SJSA1 (cell line): ENCODE measurements at regions not wholly inside any gene's neighbourhood (a gene's known extent, or its start where the extent isn't known, plus 50 kb on each side); places are given as distances from the start of the nearest gene placed in this dataset.

ENCODE experiments used
- DNase-seq, 2 experiments: peaks; one replicate each; pipeline ENCODE4 v3.0.0-alpha.2; 2015 to 2020; ENCODE audit warnings: low spot score in 2 of 2, low read depth in 1 of 2
- H3K27ac ChIP-seq: fragments of 250-450 bp; sonication (Bioruptor Pico); 2 replicates; pipeline ENCODE4 v1.5.1; 2020; ENCODE audit warnings: mild to moderate bottlenecking, moderate library complexity
- H3K27me3 ChIP-seq: fragments of 250-450 bp; sonication (Bioruptor Pico); replicated peaks from 2 replicates; pipeline ENCODE4 v1.5.1; 2020; ENCODE audit warnings: mild to moderate bottlenecking, moderate library complexity
- H3K36me3 ChIP-seq: fragments of 250-450 bp; sonication (Bioruptor Pico); 2 replicates; pipeline ENCODE4 v1.5.1; 2020; ENCODE audit warnings: mild to moderate bottlenecking
- H3K4me1 ChIP-seq: fragments of 250-450 bp; sonication (Bioruptor Pico); replicated peaks from 2 replicates; pipeline ENCODE4 v1.6.1; 2021; ENCODE audit warnings: mild to moderate bottlenecking
- H3K4me3 ChIP-seq: fragments of 250-450 bp; sonication (Bioruptor Pico); 2 replicates; pipeline ENCODE4 v1.5.1; 2020; ENCODE audit warnings: mild to moderate bottlenecking
- H3K9me3 ChIP-seq: fragments of 250-450 bp; sonication (Bioruptor Pico); replicated peaks from 2 replicates; pipeline ENCODE4 v1.5.1; 2020; ENCODE audit warnings: mild to moderate bottlenecking

DNA sequence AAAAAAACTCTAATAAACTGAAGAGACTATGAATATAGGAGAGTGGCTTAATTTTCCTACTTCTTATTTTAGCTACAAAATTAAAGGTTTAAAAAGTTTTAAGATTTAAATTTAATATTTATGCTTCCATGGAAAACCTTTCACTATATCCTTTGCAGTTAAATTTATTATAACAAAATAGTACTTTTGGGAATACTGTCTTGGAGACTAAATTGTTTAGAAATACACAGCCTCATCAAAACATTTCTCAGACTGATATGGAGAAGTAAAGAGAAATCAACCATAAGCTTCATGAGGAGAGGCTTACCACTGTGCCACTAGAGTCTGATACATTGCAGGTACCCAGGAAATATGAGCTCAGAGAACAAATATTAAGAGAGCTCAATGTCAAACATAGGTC is 436.5 kb downstream of the KCTD12 start:
- H3K27me3 ChIP-seq = no peaks in the 10 kb centered on the region
- H3K4me1 ChIP-seq = no peaks in the 10 kb centered on the region
- no peaks in the 10 kb centered on the region for H3K9me3 ChIP-seq
- DNase-seq = no peak
- H3K27ac ChIP-seq = no peak overlapping the region
- no peaks in the 10 kb centered on the region for H3K36me3 ChIP-seq
- no peak overlapping the region for H3K4me3 ChIP-seq

DNA sequence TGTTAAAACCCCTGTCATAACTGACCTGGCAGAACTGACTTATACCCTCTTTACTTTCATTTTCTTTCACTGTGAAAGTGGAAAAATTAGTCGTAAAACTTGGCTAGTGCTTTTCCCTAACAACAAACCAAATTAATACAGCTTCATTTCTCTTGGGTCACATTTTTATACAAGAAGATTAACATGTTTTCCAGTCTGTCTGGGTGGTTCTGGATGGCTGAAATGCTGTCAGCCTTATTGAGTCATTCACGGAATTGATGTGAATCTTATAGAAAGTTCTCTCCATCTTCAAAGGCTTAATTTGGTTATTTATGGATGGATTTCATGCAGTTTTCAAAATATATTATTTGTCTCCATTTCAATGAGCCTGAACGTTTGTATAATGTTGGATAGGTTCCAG is 440.0 kb downstream of the KCTD12 start:
- no peak overlapping the region for H3K4me3 ChIP-seq
- no peak for DNase-seq
- no peaks in the 10 kb centered on the region for H3K36me3 ChIP-seq
- H3K4me1 ChIP-seq = no peaks in the 10 kb centered on the region
- no peak overlapping the region for H3K27ac ChIP-seq
- no peaks in the 10 kb centered on the region for H3K9me3 ChIP-seq
- H3K27me3 ChIP-seq = no peaks in the 10 kb centered on the region

DNA sequence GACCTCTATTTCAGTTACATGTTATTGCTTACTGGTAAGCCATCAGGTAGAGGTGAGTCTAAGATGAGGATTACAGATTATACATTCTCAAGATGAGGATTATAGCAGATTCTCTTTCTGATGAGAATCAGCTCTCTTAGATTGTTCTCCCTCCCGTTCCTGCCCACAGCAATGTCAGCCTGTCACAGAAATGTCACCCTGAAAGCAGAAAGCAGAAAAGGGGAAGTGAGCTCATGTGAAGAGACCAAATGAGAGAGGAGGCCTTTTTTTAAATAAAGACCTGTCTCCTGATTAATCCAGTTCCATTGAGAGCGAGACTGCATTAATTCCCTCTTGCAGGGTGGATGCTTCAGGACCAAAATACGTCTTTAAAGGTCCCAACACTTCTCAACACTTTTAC is 445.6 kb downstream of the KCTD12 start:
- Histone ChIP-seq H3K4me1 (no peaks in the 10 kb centered on the region), H3K36me3 (no peaks in the 10 kb centered on the region), H3K27me3 (no peaks in the 10 kb centered on the region), H3K9me3 (no peaks in the 10 kb centered on the region), H3K27ac (no peak overlapping the region), H3K4me3 (no peak overlapping the region)
- DNase-seq = no peak

DNA sequence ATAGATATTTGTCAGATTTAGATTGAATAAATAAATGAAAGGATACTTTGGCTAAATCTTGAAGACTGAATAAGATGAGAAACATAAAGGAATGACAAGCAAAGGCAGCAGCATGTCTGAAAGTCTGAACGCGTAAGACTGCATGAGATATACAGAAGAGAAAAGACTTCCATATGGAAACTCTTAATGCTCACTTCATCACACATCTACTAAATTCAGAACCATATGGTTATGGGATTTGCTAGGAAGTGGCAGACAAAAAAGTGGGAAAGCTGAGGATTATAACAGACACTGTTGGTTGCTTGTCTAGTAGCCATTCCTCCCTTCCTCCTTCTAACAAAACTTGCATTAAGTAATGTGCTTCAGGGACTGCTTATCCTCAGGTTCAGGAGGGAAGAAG is 446.7 kb downstream of the KCTD12 start:
- no peak for DNase-seq
- H3K27me3 ChIP-seq = no peaks in the 10 kb centered on the region
- no peaks in the 10 kb centered on the region for H3K36me3 ChIP-seq
- no peaks in the 10 kb centered on the region for H3K4me1 ChIP-seq
- no peaks in the 10 kb centered on the region for H3K9me3 ChIP-seq
- H3K27ac ChIP-seq = no peak overlapping the region
- no peak overlapping the region for H3K4me3 ChIP-seq

DNA sequence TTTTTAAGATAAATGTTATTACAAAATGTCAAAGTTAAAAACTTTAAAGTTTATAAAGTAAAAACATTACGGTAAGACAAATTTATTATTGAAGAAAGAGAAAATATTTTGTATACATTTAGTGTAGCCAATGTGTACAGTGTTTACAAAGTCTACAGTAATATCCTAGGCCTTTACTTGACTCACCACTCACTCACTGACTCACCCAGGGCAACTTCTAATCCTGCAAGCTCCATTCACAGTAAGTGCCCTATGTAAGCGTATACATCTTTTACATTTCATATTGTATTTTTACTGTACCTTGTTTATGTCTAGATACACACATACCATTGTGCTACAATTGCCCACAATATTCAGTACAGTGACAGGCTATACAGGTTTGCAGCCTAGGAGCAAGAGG is 448.2 kb downstream of the KCTD12 start:
- no peak overlapping the region for H3K4me3 ChIP-seq
- DNase-seq = no peak
- H3K36me3 ChIP-seq = no peaks in the 10 kb centered on the region
- no peak overlapping the region for H3K27ac ChIP-seq
- H3K27me3 ChIP-seq = no peaks in the 10 kb centered on the region
- no peaks in the 10 kb centered on the region for H3K9me3 ChIP-seq
- no peaks in the 10 kb centered on the region for H3K4me1 ChIP-seq

DNA sequence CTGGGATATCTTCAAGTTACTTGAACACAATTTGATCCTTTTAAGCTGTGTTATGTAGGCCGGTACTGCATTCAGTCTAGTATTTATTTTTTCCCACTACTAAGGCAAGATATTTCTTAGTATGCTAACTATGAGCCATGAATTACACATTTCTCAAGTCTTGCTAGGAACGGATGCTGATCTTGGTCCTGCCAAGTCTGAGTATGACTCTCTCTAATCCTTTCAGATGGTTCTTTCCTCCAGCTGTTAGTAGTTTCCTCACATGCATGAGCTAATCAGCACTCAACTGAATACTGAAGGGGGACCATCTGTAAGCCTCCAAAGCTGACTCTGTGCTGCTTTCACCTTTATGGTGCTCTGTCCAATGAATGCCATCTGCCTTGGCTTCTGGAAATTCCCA is 460.3 kb downstream of the KCTD12 start:
- Histone ChIP-seq H3K4me1 (no peaks in the 10 kb centered on the region), H3K4me3 (no peak overlapping the region), H3K27me3 (no peaks in the 10 kb centered on the region), H3K36me3 (no peaks in the 10 kb centered on the region), H3K27ac (no peak overlapping the region), H3K9me3 (no peaks in the 10 kb centered on the region)
- no peak for DNase-seq

DNA sequence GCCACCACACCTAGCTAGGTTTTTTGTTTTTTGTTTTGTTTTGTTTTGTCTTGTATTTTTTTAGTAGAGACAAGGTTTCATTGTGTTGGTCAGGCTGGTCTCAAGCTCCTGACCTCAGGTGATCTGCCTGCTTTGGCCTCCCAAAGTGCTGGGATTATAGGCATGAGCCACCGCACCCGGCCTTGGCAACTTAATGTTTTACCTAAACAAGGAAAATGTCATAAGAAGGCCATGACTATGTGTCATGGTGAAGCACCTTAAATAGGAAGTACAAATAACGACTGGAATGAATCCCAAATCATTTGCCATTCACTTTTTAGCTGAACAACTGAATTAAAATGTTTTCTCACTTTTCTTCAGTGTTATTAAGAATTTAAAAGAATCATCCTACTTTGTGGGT is 465.2 kb downstream of the KCTD12 start:
- Histone ChIP-seq H3K4me3 (no peak overlapping the region), H3K27me3 (no peaks in the 10 kb centered on the region), H3K36me3 (no peaks in the 10 kb centered on the region), H3K9me3 (no peaks in the 10 kb centered on the region), H3K27ac (no peak overlapping the region), H3K4me1 (no peaks in the 10 kb centered on the region)
- no peak for DNase-seq

DNA sequence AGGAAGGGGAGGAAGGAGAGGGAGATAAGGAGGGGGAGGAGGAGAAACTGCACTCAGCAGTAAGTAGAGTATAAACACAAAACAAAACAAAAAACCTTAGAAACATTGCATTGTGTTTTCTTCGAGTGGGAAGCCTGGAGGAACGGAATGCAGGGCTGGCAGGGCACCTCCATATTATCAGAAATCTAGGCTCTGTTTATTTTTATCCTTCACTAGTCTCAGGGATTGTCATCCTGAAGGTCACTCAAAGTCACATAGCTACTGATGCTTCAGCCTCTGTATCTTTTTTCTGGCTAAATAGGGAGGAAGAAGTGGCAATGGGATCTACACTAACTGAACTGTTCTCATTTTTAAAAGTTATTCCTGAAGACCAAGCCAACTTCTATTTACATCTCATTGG is 467.8 kb downstream of the KCTD12 start:
- DNase-seq = no peak
- Histone ChIP-seq H3K4me1 (no peaks in the 10 kb centered on the region), H3K36me3 (no peaks in the 10 kb centered on the region), H3K27me3 (no peaks in the 10 kb centered on the region), H3K9me3 (no peaks in the 10 kb centered on the region), H3K27ac (no peak overlapping the region), H3K4me3 (no peak overlapping the region)

DNA sequence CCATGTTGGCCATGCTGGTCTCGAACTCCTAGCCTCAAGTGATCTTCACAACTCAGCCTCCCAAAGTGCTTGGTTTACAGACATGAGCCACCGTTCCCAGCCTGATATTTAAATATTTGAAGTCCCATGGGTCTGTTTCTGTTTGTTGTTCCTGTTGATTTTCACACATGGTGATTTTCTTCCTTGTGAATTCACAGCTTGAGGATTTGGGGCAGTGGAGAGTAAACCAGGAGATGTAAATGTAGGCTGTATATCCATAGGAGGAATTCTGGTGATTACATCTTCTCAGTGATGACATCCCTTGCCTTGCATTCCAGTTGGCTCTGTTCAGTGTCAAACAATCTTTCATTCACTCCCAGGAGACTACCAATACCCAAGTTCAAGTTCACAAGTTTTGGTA is 471.9 kb downstream of the KCTD12 start:
- DNase-seq = no peak
- Histone ChIP-seq H3K4me1 (no peaks in the 10 kb centered on the region), H3K36me3 (no peaks in the 10 kb centered on the region), H3K9me3 (no peaks in the 10 kb centered on the region), H3K27me3 (no peaks in the 10 kb centered on the region), H3K27ac (no peak overlapping the region), H3K4me3 (no peak overlapping the region)

DNA sequence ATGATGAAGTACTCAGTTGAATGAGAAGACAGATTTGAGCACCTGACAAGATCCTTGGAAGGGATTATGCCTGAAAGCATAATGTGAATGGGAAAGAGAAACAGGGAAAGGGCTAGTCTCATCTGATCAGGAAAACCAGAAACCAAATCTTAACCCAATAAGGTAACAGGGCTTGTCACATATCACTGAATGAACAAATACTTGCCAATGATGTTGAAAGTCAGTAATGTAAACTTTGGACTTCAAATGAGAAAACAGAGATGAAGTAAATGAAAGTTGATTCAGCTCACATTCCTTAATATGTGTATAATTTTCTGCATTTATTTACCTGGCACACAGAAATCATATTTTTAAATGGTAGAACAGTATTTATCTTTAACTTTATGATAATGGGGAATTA is 480.0 kb downstream of the KCTD12 start:
- Histone ChIP-seq H3K27me3 (no peaks in the 10 kb centered on the region), H3K4me1 (no peaks in the 10 kb centered on the region), H3K9me3 (no peaks in the 10 kb centered on the region), H3K4me3 (no peak overlapping the region), H3K36me3 (no peaks in the 10 kb centered on the region), H3K27ac (no peak overlapping the region)
- DNase-seq = no peak

DNA sequence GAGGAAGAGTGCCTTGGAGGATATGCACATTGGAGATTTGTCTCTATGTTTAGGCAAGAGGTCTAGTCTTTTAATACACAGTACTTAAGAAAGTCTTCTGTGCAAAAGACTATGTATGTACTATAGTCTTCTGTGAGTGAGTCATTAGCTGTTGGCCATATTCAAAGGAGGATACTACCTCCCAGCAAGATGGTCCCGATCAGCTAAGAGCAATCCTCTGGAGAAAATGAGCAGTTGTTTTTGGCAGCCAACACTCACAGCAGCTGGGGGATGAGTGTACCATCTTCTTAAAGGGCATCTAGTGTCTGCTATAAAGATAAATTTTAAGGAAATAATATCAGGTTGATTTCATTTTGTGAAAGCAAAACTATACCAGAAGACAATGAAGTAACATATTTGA is 487.8 kb downstream of the KCTD12 start:
- Histone ChIP-seq H3K27me3 (no peaks in the 10 kb centered on the region), H3K4me1 (no peaks in the 10 kb centered on the region), H3K36me3 (no peaks in the 10 kb centered on the region), H3K9me3 (no peaks in the 10 kb centered on the region), H3K27ac (no peak overlapping the region), H3K4me3 (no peak overlapping the region)
- DNase-seq = no peak

DNA sequence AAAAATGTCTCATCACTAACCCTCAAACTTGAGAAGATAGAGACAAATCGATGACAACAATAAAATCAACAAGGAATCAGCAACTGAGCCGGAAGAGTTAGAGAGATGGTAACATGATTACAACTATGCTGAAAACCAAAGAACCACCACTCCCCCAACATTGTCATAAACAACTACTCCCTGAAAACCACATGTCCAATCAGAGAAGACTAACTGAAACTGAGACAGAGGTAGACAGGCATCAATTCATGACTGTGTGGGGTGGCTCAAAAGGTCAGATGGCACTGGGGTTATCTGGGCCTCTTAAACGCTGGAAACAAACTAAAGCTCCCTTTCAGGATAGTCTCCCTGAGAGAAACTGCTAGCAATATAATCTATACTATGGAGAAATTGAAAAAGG is 488.8 kb downstream of the KCTD12 start:
- Histone ChIP-seq H3K27ac (no peak overlapping the region), H3K4me3 (no peak overlapping the region), H3K27me3 (no peaks in the 10 kb centered on the region), H3K4me1 (no peaks in the 10 kb centered on the region), H3K9me3 (no peaks in the 10 kb centered on the region), H3K36me3 (no peaks in the 10 kb centered on the region)
- no peak for DNase-seq

DNA sequence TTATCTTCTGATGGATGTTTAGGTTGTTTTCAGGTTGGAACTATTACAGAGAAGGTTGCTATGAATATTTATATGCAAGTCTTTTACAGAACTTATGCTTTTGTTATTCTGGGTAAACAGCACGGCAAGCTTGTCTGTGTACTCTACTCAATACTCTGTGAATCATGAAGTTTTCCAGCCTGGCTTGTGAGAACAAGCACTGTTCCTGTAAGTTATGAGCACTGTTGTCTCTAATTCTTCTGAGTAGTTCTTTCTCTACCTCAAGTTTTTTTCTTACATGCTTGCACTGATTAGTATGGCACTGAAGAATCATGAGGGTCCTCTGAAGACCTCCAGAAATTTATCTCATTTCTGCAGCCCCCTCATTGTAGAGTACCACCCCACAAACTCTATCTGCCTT is 496.9 kb downstream of the KCTD12 start:
- Histone ChIP-seq H3K4me1 (peaks cover 2% of the 10 kb centered on the region; the same call in 1 of the 2 replicates), H3K9me3 (no peaks in the 10 kb centered on the region), H3K36me3 (no peaks in the 10 kb centered on the region), H3K27me3 (peaks cover 5% of the 10 kb centered on the region; the same call in 1 of the 2 replicates), H3K4me3 (no peak overlapping the region), H3K27ac (no peak overlapping the region)
- DNase-seq = no peak

DNA sequence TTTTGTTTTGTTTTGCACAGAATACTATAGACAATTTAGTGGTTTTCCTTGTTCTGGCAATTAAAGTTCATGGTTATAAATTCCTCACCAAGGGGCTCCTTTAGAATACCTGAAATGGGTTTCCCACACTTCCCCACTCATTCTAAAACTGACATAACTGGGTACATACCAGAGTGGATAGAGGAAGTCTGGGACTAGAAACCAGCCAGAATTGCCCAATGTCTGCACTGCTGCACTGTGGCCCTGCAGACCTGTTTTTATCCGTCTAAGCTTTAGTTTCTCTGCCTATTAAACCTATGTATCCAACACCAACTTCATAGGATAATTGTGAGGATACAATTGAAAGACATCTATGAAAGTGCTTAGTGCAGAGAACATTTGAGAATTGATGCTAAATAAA is 498.6 kb downstream of the KCTD12 start:
- no peaks in the 10 kb centered on the region for H3K36me3 ChIP-seq
- DNase-seq = no peak
- H3K27ac ChIP-seq = no peak overlapping the region
- H3K4me1 ChIP-seq = peaks cover 7% of the 10 kb centered on the region; the same call in 1 of the 2 replicates
- peaks cover 5% of the 10 kb centered on the region; the same call in 1 of the 2 replicates for H3K27me3 ChIP-seq
- no peaks in the 10 kb centered on the region for H3K9me3 ChIP-seq
- H3K4me3 ChIP-seq = no peak overlapping the region

DNA sequence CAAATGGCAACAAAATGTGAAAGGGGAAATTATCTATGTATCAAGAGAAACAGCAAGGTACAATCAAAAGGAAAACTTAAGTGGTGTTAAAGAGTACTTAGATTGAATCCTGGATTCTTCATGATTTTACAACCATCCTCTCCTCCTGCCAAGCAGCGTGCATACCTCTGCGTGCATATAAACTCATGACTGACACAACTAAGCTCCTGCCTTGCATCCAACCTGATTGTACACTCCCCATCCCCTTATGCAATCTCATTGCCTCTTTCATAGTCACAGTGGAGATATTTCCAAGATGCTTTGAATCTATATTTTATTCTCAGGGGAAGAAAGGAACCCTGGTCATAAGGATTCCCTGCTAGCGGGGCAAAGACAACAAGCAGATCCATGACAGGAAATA is 499.9 kb downstream of the KCTD12 start:
- no peak overlapping the region for H3K27ac ChIP-seq
- H3K36me3 ChIP-seq = no peaks in the 10 kb centered on the region
- no peak for DNase-seq
- H3K27me3 ChIP-seq = peaks cover 5% of the 10 kb centered on the region; the same call in 1 of the 2 replicates
- no peaks in the 10 kb centered on the region for H3K9me3 ChIP-seq
- peaks cover 7% of the 10 kb centered on the region; the same call in 1 of the 2 replicates for H3K4me1 ChIP-seq
- no peak overlapping the region for H3K4me3 ChIP-seq
